Bone marrow (tissue), 2 donors: ENCODE measurements at regions not wholly inside any gene's neighbourhood (a gene's known extent, or its start where the extent isn't known, plus 50 kb on each side); places are given as distances from the start of the nearest gene placed in this dataset.

Experiments
- DNase-seq, 2 donors: peaks; one replicate each; lab custom pipeline; 2025; lab: John Stamatoyannopoulos, UW

GRCh38 chr6:44500074-44500473, 112.6 kb downstream of the CDC5L start:
- no peak for DNase-seq

GRCh38 chr6:44503471-44503870, 116.0 kb downstream of the CDC5L start:
- DNase-seq, result no peak

- no peak for DNase-seq
Measured at GRCh38 chr6:44504301-44504791, 116.8 kb downstream of the CDC5L start.

- no peak for DNase-seq
Measured at GRCh38 chr6:44505751-44506150, 118.2 kb downstream of the CDC5L start.

- no peak for DNase-seq
Measured at GRCh38 chr6:44507014-44507413, 119.5 kb downstream of the CDC5L start.

- no peak for DNase-seq
Measured at GRCh38 chr6:44508646-44509045, 121.1 kb downstream of the CDC5L start.

- no peak for DNase-seq
Measured at GRCh38 chr6:44511126-44511525, 123.6 kb downstream of the CDC5L start.

- no peak for DNase-seq
Measured at GRCh38 chr6:44512868-44513741, 125.6 kb downstream of the CDC5L start.

GRCh38 chr6:44514085-44514484, 126.6 kb downstream of the CDC5L start:
- no peak for DNase-seq

GRCh38 chr6:44514576-44515193, 127.2 kb downstream of the CDC5L start:
- no peak for DNase-seq

- DNase-seq, result no peak
Measured at GRCh38 chr6:44522871-44523270, 135.4 kb downstream of the CDC5L start.

GRCh38 chr6:44524476-44525227, 137.1 kb downstream of the CDC5L start:
- no peak for DNase-seq

- DNase-seq, result no peak
Measured at GRCh38 chr6:44525761-44526351, 138.3 kb downstream of the CDC5L start.

GRCh38 chr6:44527181-44527580, 139.7 kb downstream of the CDC5L start:
- DNase-seq, result no peak

- no peak for DNase-seq
Measured at GRCh38 chr6:44527583-44528369, 140.3 kb downstream of the CDC5L start.

GRCh38 chr6:44528370-44528644, 140.8 kb downstream of the CDC5L start:
- no peak for DNase-seq

GRCh38 chr6:44528716-44529115, 141.2 kb downstream of the CDC5L start:
- DNase-seq, result no peak

GRCh38 chr6:44529146-44529905, 141.8 kb downstream of the CDC5L start:
- no peak for DNase-seq

- DNase-seq, result no peak
Measured at GRCh38 chr6:44530209-44530909, 142.9 kb downstream of the CDC5L start.

- no peak for DNase-seq
Measured at GRCh38 chr6:44530910-44531234, 143.4 kb downstream of the CDC5L start.
